GM12872 (cell line): ENCODE measurements at regions not wholly inside any gene's neighbourhood (a gene's known extent, or its start where the extent isn't known, plus 50 kb on each side); places are given as distances from the start of the nearest gene placed in this dataset.
A peak's percentile ranks its signal among the peaks of the same experiment; 100 is the strongest.

Experiments used
- CTCF ChIP-seq: IDR thresholded peaks from 3 replicates; pipeline ENCODE4 v1.5.1; 2011; ENCODE audit warnings: low read depth, mild to moderate bottlenecking, low read length, moderate library complexity; ENCODE audit not compliant: insufficient read depth

GRCh38 chrX:22660756-22661155, 339.0 kb upstream of the DDX53 start:
- TF ChIP-seq CTCF, result no peak

- no peak for TF ChIP-seq CTCF
Observed at GRCh38 chrX:22662776-22663175, 337.0 kb upstream of the DDX53 start.

- TF ChIP-seq CTCF, result no peak
Observed at GRCh38 chrX:22664826-22665225, 334.9 kb upstream of the DDX53 start.

- no peak for TF ChIP-seq CTCF
Observed at GRCh38 chrX:22665818-22666217, 333.9 kb upstream of the DDX53 start.

- TF ChIP-seq CTCF, result peak; percentile 42; the same call in 1 of the 3 replicates
Observed at GRCh38 chrX:22666441-22666840, 333.3 kb upstream of the DDX53 start.

- TF ChIP-seq CTCF, result no peak
Observed at GRCh38 chrX:22674932-22675331, 324.8 kb upstream of the DDX53 start.

GRCh38 chrX:22686138-22686541, 313.6 kb upstream of the DDX53 start:
- TF ChIP-seq CTCF, result no peak

GRCh38 chrX:22689290-22689689, 310.5 kb upstream of the DDX53 start:
- no peak for TF ChIP-seq CTCF
